ENCODE measurements at regions not wholly inside any gene's neighbourhood (a gene's known extent, or its start where the extent isn't known, plus 50 kb on each side); places are given as distances from the start of the nearest gene placed in this dataset.

DNA sequence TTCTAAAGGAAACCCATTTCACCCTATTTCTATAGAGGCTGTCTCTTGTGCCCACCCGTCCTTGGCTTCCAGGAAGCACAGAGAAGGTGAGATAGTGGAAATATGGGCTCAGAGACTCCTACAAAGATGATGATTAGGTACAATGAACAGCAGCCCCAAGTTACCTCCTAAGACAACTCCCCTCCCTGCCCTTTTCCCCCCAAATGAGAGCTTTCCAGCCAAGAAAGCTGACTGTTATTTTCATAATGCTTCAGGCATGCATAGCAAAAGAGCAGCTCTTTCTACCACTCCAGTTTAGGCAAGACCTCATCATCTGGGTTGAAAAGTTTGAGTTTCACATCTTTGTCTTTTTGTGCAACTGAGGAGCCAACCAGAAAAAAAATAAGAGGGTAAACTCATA, 248.8 kb upstream of the ADAMTS9 start:
- TF ChIP-seq GATA2 (IDR thresholded peaks at IDR 0.05; ENCODE audit: low read depth, low read length) (no peak), GATA3 (IDR thresholded peaks at IDR 0.05; ENCODE audit: low read depth, low read length) (no peak)
